GM19239 (cell line): ENCODE measurements at regions not wholly inside any gene's neighbourhood (a gene's known extent, or its start where the extent isn't known, plus 50 kb on each side); places are given as distances from the start of the nearest gene placed in this dataset.
"Not testable (repeated sequence)": the region's sequence is repeated elsewhere in the genome, so short reads cannot be mapped to it uniquely, and the experiment has no call there.

ENCODE experiments used
- DNase-seq: peaks from one replicate; pipeline ENCODE4 v3.0.0; 2011; ENCODE audit warnings: low spot score; ENCODE audit not compliant: insufficient read length
- FAIRE-seq: peaks from 2 replicates; lab custom pipeline; 2011; peaks lifted over from hg19 to GRCh38; lab: Jason Lieb, UNC

GRCh38 chr2:238520359-238520886 lies 93.7 kb downstream of the ASB1 start:
- FAIRE-seq, result no peak
- no peak for DNase-seq

- DNase-seq (no peak), FAIRE-seq (no peak)
Measured at GRCh38 chr2:238521002-238521401, 94.3 kb downstream of the ASB1 start.

GRCh38 chr2:238521870-238522269 lies 95.1 kb downstream of the ASB1 start:
- FAIRE-seq (no peak), DNase-seq (no peak)

- FAIRE-seq (no peak), DNase-seq (no peak)
Measured at GRCh38 chr2:238523158-238524110, 96.7 kb downstream of the ASB1 start.

- no peak for DNase-seq
- FAIRE-seq, result no peak
Measured at GRCh38 chr2:238524426-238524983, 97.8 kb downstream of the ASB1 start.

- FAIRE-seq, result no peak
Measured at GRCh38 chr2:238525990-238526389, 99.3 kb downstream of the ASB1 start.

GRCh38 chr2:238527565-238527964 lies 100.8 kb downstream of the ASB1 start:
- FAIRE-seq (no peak), DNase-seq (no peak)

More at GRCh38 chr2:238525990-238526389, 99.3 kb downstream of the ASB1 start:
- DNase-seq, result no peak

GRCh38 chr2:238528953-238529781 lies 102.4 kb downstream of the ASB1 start:
- FAIRE-seq, result no peak

GRCh38 chr2:238531017-238531645 lies 104.4 kb downstream of the ASB1 start:
- not testable (repeated sequence) for DNase-seq, FAIRE-seq

More at GRCh38 chr2:238528953-238529781, 102.4 kb downstream of the ASB1 start:
- no peak for DNase-seq

GRCh38 chr2:238543732-238544131 lies 117.0 kb downstream of the ASB1 start:
- not testable (repeated sequence) for DNase-seq, FAIRE-seq

GRCh38 chr2:238548902-238549462 lies 122.3 kb downstream of the ASB1 start:
- DNase-seq (no peak), FAIRE-seq (no peak)

- FAIRE-seq (no peak), DNase-seq (no peak)
Measured at GRCh38 chr2:238549866-238550265, 123.1 kb downstream of the ASB1 start.

- FAIRE-seq (no peak), DNase-seq (no peak)
Measured at GRCh38 chr2:238551091-238551490, 124.4 kb downstream of the ASB1 start.

GRCh38 chr2:238552226-238552625 lies 125.5 kb downstream of the ASB1 start:
- no peak for FAIRE-seq
- no peak for DNase-seq

- DNase-seq (no peak), FAIRE-seq (no peak)
Measured at GRCh38 chr2:238553159-238553558, 126.4 kb downstream of the ASB1 start.

GRCh38 chr2:238554468-238555315 lies 128.0 kb downstream of the ASB1 start:
- FAIRE-seq (no peak), DNase-seq (no peak)

GRCh38 chr2:238555786-238556542 lies 129.2 kb downstream of the ASB1 start:
- no peak for DNase-seq
- FAIRE-seq, result no peak

- FAIRE-seq, result no peak
- no peak for DNase-seq
Measured at GRCh38 chr2:238557431-238557830, 130.7 kb downstream of the ASB1 start.
